GM23338 (cell line): ENCODE measurements at regions not wholly inside any gene's neighbourhood (a gene's known extent, or its start where the extent isn't known, plus 50 kb on each side); places are given as distances from the start of the nearest gene placed in this dataset.

ENCODE experiments used
- ATAC-seq: fragments of 200-7000 bp; cut with Tn5 transposase; 3 replicates; pipeline ENCODE4 v1.9.1; 2020
- DNase-seq: peaks from one replicate; pipeline ENCODE4 v3.0.0-alpha.2; 2015; ENCODE audit warnings: low spot score
- H2AFZ ChIP-seq: fragments of 200-600 bp; sonication (generic); 2 replicates; pipeline ENCODE4 v1.8.0; 2016; ENCODE audit warnings: antibody characterized with exemption, mild to moderate bottlenecking, moderate library complexity
- H3F3A ChIP-seq: fragments of 200-600 bp; sonication (generic); replicated peaks from 2 replicates; pipeline ENCODE4 v1.8.0; 2017; ENCODE audit warnings: antibody characterized with exemption, mixed run types, low read depth
- H3K27ac ChIP-seq: fragments of 200-600 bp; sonication (generic); 2 replicates; pipeline ENCODE4 v1.6.1; 2016; ENCODE audit warnings: low read depth
- H3K27me3 ChIP-seq: fragments of 200-600 bp; sonication (generic); 2 replicates; pipeline ENCODE4 v1.8.0; 2016; ENCODE audit warnings: mild to moderate bottlenecking, mixed run types, moderate library complexity; ENCODE audit not compliant: insufficient read depth
- H3K36me3 ChIP-seq: fragments of 200-600 bp; sonication (generic); 2 replicates; pipeline ENCODE4 v1.8.0; 2016; ENCODE audit warnings: mild to moderate bottlenecking; ENCODE audit not compliant: insufficient read depth
- H3K4me1 ChIP-seq: fragments of 200-600 bp; sonication (generic); 2 replicates; pipeline ENCODE4 v1.8.0; 2016; ENCODE audit warnings: mild to moderate bottlenecking, moderate library complexity; ENCODE audit not compliant: insufficient read depth
- H3K4me2 ChIP-seq: fragments of 200-600 bp; sonication (generic); 2 replicates; pipeline ENCODE4 v1.7.1; 2017; ENCODE audit warnings: mixed run types
- H3K4me3 ChIP-seq: fragments of 200-600 bp; sonication (generic); 2 replicates; pipeline ENCODE4 v1.6.1; 2016; ENCODE audit warnings: mixed run types
- H3K79me2 ChIP-seq: fragments of 200-600 bp; sonication (generic); replicated peaks from 2 replicates; pipeline ENCODE4 v1.8.0; 2017; ENCODE audit warnings: mild to moderate bottlenecking; ENCODE audit not compliant: insufficient read depth
- H3K9me2 ChIP-seq: fragments of 200-600 bp; sonication (generic); 2 replicates; pipeline ENCODE4 v1.8.0; 2017; ENCODE audit not compliant: insufficient read depth
- H4K20me1 ChIP-seq: fragments of 200-600 bp; sonication (generic); replicated peaks from 2 replicates; pipeline ENCODE4 v1.8.0; 2017; ENCODE audit warnings: mild to moderate bottlenecking; ENCODE audit not compliant: insufficient read depth
- H3K27ac Mint-ChIP-seq: 2 replicates; pipeline ENCODE4 v1.8.0; 2020; ENCODE audit warnings: inconsistent platforms, mild to moderate bottlenecking, moderate library complexity, mixed read lengths
- H3K27me3 Mint-ChIP-seq: 3 replicates; pipeline ENCODE4 v1.8.0; 2022; ENCODE audit warnings: low read depth, mild to moderate bottlenecking, moderate library complexity, mixed read lengths, inconsistent platforms; ENCODE audit not compliant: insufficient read depth, poor library complexity
- H3K36me3 Mint-ChIP-seq: 3 replicates; pipeline ENCODE4 v1.8.0; 2021; ENCODE audit warnings: low read depth, mild to moderate bottlenecking, inconsistent platforms, moderate library complexity, mixed read lengths
- H3K4me1 Mint-ChIP-seq: 3 replicates; pipeline ENCODE4 v1.8.0; 2020; ENCODE audit warnings: mild to moderate bottlenecking, inconsistent platforms, mixed read lengths
- H3K4me3 Mint-ChIP-seq: 3 replicates; pipeline ENCODE4 v1.8.0; 2021; ENCODE audit warnings: moderate library complexity, mild to moderate bottlenecking, inconsistent platforms, mixed read lengths
- H3K9me3 Mint-ChIP-seq: 3 replicates; pipeline ENCODE4 v1.8.0; 2020; ENCODE audit warnings: moderate library complexity, mild to moderate bottlenecking, inconsistent platforms, mixed read lengths
- CTCF ChIP-seq, 2 experiments: fragments of 200-600 bp in 1 of 2; sonication (generic) in 1 of 2; conservative IDR thresholded peaks; 2 replicates each; pipeline versions ENCODE4 v1.5.1 to v1.6.1; 2016 to 2017; ENCODE audit warnings: antibody characterized with exemption in 2 of 2, low read depth in 2 of 2, mild to moderate bottlenecking in 2 of 2, moderate library complexity in 1 of 2
- EZH2 ChIP-seq: fragments of 200-600 bp; sonication (generic); IDR thresholded peaks from one replicate; pipeline ENCODE4 v1.8.0; 2017; ENCODE audit warnings: antibody characterized with exemption, mild to moderate bottlenecking, low read depth; ENCODE audit not compliant: unreplicated experiment
- EZH2phosphoT487 ChIP-seq: fragments of 200-600 bp; sonication (generic); IDR thresholded peaks from one replicate; pipeline ENCODE4 v1.8.1; 2018; ENCODE audit warnings: antibody characterized with exemption; ENCODE audit not compliant: unreplicated experiment
- JUNB ChIP-seq: IDR thresholded peaks from one replicate; pipeline ENCODE4 v1.6.1; 2016; ENCODE audit warnings: antibody characterized with exemption; ENCODE audit not compliant: unreplicated experiment
- STAT1 ChIP-seq: IDR thresholded peaks from one replicate; pipeline ENCODE4 v1.6.1; 2016; ENCODE audit warnings: antibody characterized with exemption; ENCODE audit not compliant: unreplicated experiment
- ZNF114 ChIP-seq: fragments of 250-450 bp; sonication (Bioruptor Pico); IDR thresholded peaks from 2 replicates; pipeline ENCODE4 v1.5.0; 2020; ENCODE audit warnings: mild to moderate bottlenecking, moderate library complexity
- ZNF462 ChIP-seq: fragments of 250-450 bp; sonication (Bioruptor Pico); IDR thresholded peaks from 2 replicates; pipeline ENCODE4 v1.5.0; 2020; ENCODE audit warnings: mild to moderate bottlenecking, moderate library complexity

- Mint-ChIP-seq H3K9me3 (no peaks in the 10 kb centered on the region; the same call in 2 of the 3 replicates), H3K36me3 (no peaks in the 10 kb centered on the region), H3K4me1 (no peaks in the 10 kb centered on the region), H3K4me3 (no peak overlapping the region), H3K27me3 (peaks cover 5% of the 10 kb centered on the region), H3K27ac (no peak overlapping the region)
- ATAC-seq, result no peak
- H3K27me3 ChIP-seq, result no peaks in the 10 kb centered on the region
- no peaks in the 10 kb centered on the region; the same call in 1 of the 2 replicates for H3K9me2 ChIP-seq
- H3K4me2 ChIP-seq, result no peak overlapping the region
- no peak overlapping the region for H2AFZ ChIP-seq
- H3K36me3 ChIP-seq, result no peaks in the 10 kb centered on the region
- no peaks in the 10 kb centered on the region for H3K4me1 ChIP-seq
- peak; percentile 29 for DNase-seq
- no peak for TF ChIP-seq EZH2phosphoT487
- TF ChIP-seq CTCF (conservative IDR thresholded peaks at IDR 0.05; ENCODE audit: low read depth in 2 of 2), result peak; percentile 34 to 50
- H3K27ac ChIP-seq, result no peak overlapping the region
- H3F3A ChIP-seq, result no peaks in the 10 kb centered on the region
- H3K79me2 ChIP-seq, result no peaks in the 10 kb centered on the region
- no peak overlapping the region for H3K4me3 ChIP-seq
- no peaks in the 10 kb centered on the region for H4K20me1 ChIP-seq
These were observed 237.6 kb downstream of the TENT4A start for GRCh38 chr5:6950860-6951259.

- Histone ChIP-seq H3K27me3 (no peaks in the 10 kb centered on the region), H3K4me1 (no peaks in the 10 kb centered on the region), H3K9me2 (peaks cover 4% of the 10 kb centered on the region; the same call in 1 of the 2 replicates), H2AFZ (no peak overlapping the region), H3K4me2 (no peak overlapping the region), H3K27ac (no peak overlapping the region), H3K79me2 (no peaks in the 10 kb centered on the region), H3F3A (no peaks in the 10 kb centered on the region), H4K20me1 (no peaks in the 10 kb centered on the region), H3K36me3 (no peaks in the 10 kb centered on the region), H3K4me3 (no peak overlapping the region)
- TF ChIP-seq STAT1 (no peak), EZH2 (no peak), JUNB (no peak), ZNF114 (CRISPR knock-in tag) (no peak)
- no peak for DNase-seq
- H3K27me3 Mint-ChIP-seq, result no peaks in the 10 kb centered on the region
- peaks cover 6% of the 10 kb centered on the region; the same call in 2 of the 3 replicates for H3K9me3 Mint-ChIP-seq
- H3K36me3 Mint-ChIP-seq, result peaks cover 5% of the 10 kb centered on the region; the same call in 2 of the 3 replicates
- peaks cover 2% of the 10 kb centered on the region for H3K4me1 Mint-ChIP-seq
- no peak for ATAC-seq
- H3K4me3 Mint-ChIP-seq, result no peak overlapping the region
- H3K27ac Mint-ChIP-seq, result no peak overlapping the region
These were observed 247.9 kb downstream of the TENT4A start for GRCh38 chr5:6961123-6961522.

GRCh38 chr5:6961837-6962635 is 248.8 kb downstream of the TENT4A start:
- H3K36me3 ChIP-seq, result no peaks in the 10 kb centered on the region
- peaks cover 7% of the 10 kb centered on the region; the same call in 2 of the 3 replicates for H3K36me3 Mint-ChIP-seq
- ATAC-seq (no peak), DNase-seq (no peak)
- H3K4me1 Mint-ChIP-seq, result peaks cover 4% of the 10 kb centered on the region
- H3K4me1 ChIP-seq, result no peaks in the 10 kb centered on the region
- H4K20me1 ChIP-seq, result no peaks in the 10 kb centered on the region
- H3K27ac Mint-ChIP-seq, result no peak overlapping the region
- no peak overlapping the region for H3K4me3 Mint-ChIP-seq
- no peaks in the 10 kb centered on the region for H3K27me3 Mint-ChIP-seq
- no peak overlapping the region for H3K4me2 ChIP-seq
- H2AFZ ChIP-seq, result no peak overlapping the region
- peaks cover 8% of the 10 kb centered on the region; the same call in 2 of the 3 replicates for H3K9me3 Mint-ChIP-seq
- H3K27ac ChIP-seq, result no peak overlapping the region
- H3K9me2 ChIP-seq, result peaks cover 4% of the 10 kb centered on the region; the same call in 1 of the 2 replicates
- H3F3A ChIP-seq, result no peaks in the 10 kb centered on the region
- no peak overlapping the region for H3K4me3 ChIP-seq
- H3K27me3 ChIP-seq, result no peaks in the 10 kb centered on the region
- no peaks in the 10 kb centered on the region for H3K79me2 ChIP-seq
- no peak for TF ChIP-seq ZNF462 (CRISPR knock-in tag)
